Activated CD4-positive, alpha-beta T cell treated with anti-CD3 and anti-CD28 coated beads, Interleukin-2, Interleukin-4, amounts not matched to agents 100 ng/mL and 50 ng/mL, durations not matched to agents 16 hours and 8 hours (primary cell): ENCODE measurements at regions not wholly inside any gene's neighbourhood (a gene's known extent, or its start where the extent isn't known, plus 50 kb on each side); places are given as distances from the start of the nearest gene placed in this dataset.
"Not testable (repeated sequence)": the region's sequence is repeated elsewhere in the genome, so short reads cannot be mapped to it uniquely, and the experiment has no call there.

Experiments used
- DNase-seq: peaks from one replicate; pipeline ENCODE4 v3.0.0-alpha.2; 2020; ENCODE audit warnings: low spot score

- not testable (repeated sequence) for DNase-seq
Observed at GRCh38 chrX:96529386-96529785, 155.3 kb upstream of the DIAPH2 start.

DNA sequence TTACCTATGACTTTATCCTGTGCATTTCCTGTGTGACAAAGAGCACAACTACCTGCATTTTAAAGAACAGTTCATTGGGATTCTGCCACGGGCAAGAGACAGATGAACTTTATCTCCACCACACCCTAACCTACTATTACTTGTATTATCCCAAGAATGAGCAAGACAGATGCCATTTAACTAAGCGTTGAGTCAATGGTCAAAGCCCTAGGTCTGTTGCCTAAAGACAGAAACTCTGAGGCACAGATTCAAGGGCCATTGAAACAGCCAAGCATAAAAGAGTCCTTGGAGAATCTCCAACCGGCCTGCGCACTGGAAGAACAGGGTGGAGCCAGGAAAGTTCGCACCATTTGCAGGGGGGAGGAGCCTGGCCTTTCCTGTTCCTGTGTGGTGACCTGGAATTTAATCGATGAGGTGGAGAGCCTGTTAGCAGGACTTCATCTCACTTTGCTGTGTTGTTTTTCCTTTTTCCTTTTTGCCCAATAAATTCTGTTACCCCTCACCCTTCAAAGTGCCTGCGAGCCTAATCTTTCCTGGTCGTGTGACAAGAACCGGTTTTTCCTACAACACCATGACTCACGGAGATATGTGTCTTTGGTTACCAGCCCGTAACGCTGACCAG, 146.4 kb upstream of the DIAPH2 start:
- DNase-seq = no peak

- peak; percentile 47 for DNase-seq
Observed at GRCh38 chrX:96540111-96540631, 144.5 kb upstream of the DIAPH2 start.

GRCh38 chrX:96546281-96546680, 138.4 kb upstream of the DIAPH2 start:
- not testable (repeated sequence) for DNase-seq

GRCh38 chrX:96551322-96551872, 133.2 kb upstream of the DIAPH2 start:
- DNase-seq = no peak

- DNase-seq = no peak
Observed at GRCh38 chrX:96556886-96557285, 127.8 kb upstream of the DIAPH2 start.

DNA sequence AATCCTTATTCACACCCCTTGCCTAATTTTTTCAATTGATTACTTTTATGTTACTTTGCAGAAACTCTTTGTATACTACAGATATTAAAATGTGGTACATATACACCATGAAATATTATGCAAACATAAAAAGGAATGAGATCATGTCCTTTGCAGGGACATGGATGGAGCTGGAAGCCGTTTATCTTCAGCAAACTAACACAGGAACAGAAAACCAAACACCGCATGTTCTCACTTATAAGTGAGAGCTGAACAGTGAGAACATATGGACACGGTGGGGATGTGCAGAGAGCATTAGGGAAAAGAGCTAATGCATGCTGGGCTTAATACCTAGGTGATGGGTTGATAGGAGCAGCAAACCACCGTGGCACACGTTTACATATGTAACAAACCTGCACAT, 123.5 kb upstream of the DIAPH2 start:
- DNase-seq = not testable (repeated sequence)

- DNase-seq = no peak
Observed at GRCh38 chrX:96563646-96564045, 121.0 kb upstream of the DIAPH2 start.

DNA sequence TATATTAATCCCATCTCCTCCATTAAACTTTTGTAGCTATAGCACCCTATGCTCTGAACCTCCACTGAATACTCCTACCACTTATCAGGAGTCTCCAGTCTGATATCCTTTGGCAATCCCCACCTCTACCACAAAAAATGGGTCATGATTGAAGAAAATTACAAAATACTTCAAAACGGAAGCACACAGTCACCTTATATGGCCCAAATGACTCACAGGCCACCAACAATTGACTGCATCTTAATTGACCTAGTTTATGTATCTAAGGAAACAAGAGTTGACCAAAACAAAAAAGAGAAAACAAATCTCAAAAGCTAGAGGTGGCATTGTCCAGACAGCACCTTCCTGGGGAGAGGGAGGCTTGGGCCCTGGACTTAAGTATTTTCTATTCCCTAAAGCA, 120.0 kb upstream of the DIAPH2 start:
- no peak for DNase-seq

- no peak for DNase-seq
Observed at GRCh38 chrX:96566878-96567277, 117.8 kb upstream of the DIAPH2 start.

DNA sequence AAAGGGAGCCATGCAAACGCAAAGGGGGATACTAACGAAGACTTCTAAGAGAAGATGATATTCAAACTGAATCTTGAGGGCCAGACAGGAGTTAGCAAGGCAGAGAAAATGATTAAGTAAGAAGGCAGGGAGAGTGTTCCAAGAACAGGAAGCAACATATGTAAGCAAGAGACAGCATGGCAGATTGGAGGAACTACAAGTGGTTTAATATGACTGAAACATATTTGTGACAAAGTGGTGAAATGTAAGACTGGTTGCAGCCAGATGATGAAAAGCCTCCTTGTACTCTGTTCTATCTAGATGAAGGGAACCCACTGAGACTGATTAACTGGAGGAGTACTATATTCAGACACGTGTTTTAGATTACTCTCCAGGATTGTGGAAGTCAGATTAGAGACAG, 116.6 kb upstream of the DIAPH2 start:
- no peak for DNase-seq

GRCh38 chrX:96569034-96569433, 115.6 kb upstream of the DIAPH2 start:
- DNase-seq = no peak

GRCh38 chrX:96575011-96575410, 109.6 kb upstream of the DIAPH2 start:
- DNase-seq = no peak

- no peak for DNase-seq
Observed at GRCh38 chrX:96576368-96576767, 108.3 kb upstream of the DIAPH2 start.

DNA sequence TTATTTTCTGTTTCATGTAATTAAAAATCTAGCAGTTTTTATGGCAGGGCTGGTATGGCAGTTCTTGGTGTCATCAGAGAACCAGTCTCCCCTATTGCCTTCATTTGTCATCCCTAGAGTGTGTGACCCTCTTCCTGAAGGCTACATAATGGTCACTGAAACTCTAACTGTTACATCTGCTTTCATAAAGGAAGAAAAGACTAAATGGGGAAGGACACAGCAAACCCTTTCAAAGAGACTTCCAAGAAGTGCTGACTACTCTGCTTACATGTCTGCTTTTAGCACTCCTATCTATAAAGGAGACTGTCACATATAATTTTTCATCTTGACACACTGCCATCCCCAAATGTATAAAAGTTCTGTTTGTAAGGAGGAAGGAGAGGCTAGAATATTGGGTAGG, 105.9 kb upstream of the DIAPH2 start:
- DNase-seq = no peak

- no peak for DNase-seq
Observed at GRCh38 chrX:96579252-96579651, 105.4 kb upstream of the DIAPH2 start.

DNA sequence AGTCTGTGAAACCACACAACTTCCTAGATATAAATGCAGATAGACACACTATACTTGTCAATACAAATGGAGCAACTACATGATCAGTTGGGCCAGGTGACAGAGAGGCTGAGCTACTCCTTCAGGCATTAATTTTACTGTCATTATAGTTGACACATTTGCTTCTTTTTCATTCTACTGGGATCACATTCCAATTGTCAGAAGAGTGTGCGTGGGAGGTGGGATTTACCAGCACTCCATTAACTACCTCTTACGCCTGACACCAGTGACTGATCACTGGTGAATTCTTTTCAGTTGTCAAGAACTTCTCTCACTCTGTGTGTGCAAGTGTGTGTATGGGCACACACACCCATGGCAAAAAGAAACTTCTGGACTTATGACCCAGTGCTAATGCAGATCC, 94.2 kb upstream of the DIAPH2 start:
- no peak for DNase-seq

GRCh38 chrX:96591421-96591820, 93.2 kb upstream of the DIAPH2 start:
- DNase-seq = no peak

DNA sequence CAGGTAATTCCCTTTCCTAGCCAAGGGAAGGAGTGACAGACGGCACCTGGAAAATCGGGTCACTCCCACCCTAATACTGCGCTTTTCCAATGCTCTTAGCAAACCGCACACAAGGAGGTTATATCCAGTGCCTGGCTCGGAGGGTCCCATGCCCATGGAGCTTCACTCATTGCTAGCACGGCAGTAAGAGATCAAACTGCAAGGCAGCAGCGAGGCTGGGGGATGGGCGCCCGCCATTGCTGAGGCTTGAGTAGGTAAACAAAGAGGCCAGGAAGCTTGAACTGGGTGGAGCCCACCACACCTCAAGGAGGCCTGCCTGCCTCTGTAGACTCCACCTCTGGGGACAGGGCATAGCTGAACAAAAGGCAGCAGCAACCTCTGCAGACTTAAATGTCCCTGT, 86.8 kb upstream of the DIAPH2 start:
- not testable (repeated sequence) for DNase-seq

DNA sequence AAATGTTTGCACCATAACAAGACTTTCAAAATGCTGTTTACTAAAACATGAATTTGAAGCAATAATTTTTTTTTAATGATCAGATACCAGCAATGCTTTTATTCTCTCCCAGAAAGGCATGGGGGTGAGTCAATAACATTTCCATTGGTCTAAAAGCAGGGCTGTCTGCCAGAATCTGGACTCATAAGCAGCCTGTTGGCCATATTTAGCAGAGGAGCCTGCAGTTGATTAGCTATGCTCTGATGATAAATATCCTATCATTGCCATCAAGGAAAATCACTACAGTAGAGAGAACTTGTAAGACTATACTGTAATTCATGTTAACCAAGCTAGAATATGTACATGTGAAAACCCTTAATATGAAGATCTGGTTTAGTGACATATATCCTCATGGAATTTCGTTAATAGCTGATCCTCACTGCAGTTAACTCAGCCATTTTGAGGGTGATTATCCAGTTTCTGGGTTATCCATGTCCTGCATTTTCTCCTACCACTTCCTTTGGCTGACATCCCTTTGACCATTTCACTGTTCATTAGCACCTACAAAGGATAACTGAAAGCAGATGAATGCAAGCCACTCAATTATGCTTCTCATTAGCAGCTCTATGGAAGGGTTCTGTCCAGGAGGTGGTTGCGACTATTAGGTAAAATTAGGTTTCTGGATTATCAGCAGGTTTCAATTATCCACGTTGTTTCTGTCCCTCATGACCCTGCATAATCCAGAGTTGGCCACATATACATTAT, 72.9 kb upstream of the DIAPH2 start:
- DNase-seq = no peak

DNA sequence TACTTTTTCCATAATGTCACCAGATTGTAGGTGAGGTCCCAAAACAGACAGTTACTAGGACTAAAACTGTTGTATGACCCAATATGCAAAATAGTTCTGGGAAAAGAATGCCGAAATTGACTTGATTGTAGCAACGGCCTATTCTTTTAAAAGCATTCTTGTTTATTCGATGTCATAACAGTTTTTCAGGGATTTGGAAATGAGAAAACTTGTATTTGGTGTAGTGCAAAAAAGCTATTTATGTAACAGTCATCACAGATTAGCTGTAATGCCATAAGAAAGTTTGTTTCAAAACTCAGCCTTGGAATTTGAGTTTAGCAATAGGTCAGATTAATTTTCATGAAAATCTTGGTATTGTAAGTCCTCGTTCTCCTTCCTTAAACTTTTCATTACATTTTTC, 69.2 kb upstream of the DIAPH2 start:
- DNase-seq = no peak

- no peak for DNase-seq
Observed at GRCh38 chrX:96619588-96619987, 65.1 kb upstream of the DIAPH2 start.

DNA sequence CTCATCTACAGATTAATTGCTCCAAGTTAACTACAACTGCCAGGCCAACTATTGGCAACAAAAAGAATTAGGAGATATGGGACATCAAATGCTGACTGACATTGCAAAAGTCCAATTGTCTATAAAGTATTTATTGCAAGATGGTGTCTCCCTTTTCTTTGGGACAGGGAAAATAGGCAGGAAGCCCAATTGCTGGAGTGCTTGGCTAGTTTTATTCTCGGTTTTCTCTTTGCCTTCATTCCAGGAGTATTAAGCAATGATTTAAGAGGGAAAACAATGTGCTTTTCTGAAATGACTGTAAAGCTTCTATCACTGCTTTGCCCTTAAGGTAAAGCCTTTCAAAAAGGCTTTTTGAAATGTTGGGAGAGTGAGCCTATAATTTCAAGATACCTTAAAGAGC, 62.8 kb upstream of the DIAPH2 start:
- DNase-seq = no peak
